ENCODE measurements at regions not wholly inside any gene's neighbourhood (a gene's known extent, or its start where the extent isn't known, plus 50 kb on each side); places are given as distances from the start of the nearest gene placed in this dataset.

DNA sequence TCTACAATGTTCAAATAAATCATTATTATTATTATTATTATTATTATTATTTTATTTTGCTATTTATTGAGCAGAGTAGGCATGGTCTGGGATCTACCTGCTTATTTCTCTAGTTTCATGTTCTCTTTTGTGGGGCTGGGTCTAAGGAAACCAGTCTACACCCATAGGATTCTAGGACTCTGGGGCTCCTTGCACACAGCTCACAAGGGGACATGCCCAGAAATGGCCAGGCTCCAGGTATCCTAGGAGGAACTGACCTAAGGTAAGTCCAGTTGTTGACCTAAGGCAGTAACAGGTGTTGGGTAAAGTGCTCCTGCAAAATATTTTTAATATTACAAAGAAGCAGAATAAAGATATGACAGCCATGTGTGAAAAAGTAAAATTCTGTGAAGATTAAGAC, 149.6 kb upstream of the TBL1XR1 start:
- TF ChIP-seq, protein P1, sequence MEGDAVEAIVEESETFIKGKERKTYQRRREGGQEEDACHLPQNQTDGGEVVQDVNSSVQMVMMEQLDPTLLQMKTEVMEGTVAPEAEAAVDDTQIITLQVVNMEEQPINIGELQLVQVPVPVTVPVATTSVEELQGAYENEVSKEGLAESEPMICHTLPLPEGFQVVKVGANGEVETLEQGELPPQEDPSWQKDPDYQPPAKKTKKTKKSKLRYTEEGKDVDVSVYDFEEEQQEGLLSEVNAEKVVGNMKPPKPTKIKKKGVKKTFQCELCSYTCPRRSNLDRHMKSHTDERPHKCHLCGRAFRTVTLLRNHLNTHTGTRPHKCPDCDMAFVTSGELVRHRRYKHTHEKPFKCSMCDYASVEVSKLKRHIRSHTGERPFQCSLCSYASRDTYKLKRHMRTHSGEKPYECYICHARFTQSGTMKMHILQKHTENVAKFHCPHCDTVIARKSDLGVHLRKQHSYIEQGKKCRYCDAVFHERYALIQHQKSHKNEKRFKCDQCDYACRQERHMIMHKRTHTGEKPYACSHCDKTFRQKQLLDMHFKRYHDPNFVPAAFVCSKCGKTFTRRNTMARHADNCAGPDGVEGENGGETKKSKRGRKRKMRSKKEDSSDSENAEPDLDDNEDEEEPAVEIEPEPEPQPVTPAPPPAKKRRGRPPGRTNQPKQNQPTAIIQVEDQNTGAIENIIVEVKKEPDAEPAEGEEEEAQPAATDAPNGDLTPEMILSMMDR (IDR thresholded peaks at IDR 0.05 in 8 of 11, conservative IDR thresholded peaks at IDR 0.05 in 3 of 11), result no peak
- TF ChIP-seq POLR2A (IDR thresholded peaks at IDR 0.05) (no peak), POLR2AphosphoS5 (IDR thresholded peaks at IDR 0.05) (no peak)

Data from spleen (tissue), 7 donors.